HUES64 (cell line): ENCODE measurements at regions not wholly inside any gene's neighbourhood (a gene's known extent, or its start where the extent isn't known, plus 50 kb on each side); places are given as distances from the start of the nearest gene placed in this dataset.

ENCODE experiments used
- H3K27ac ChIP-seq: 2 replicates; pipeline ENCODE4 v1.7.0; 2013; ENCODE audit warnings: low read depth, low read length, inconsistent platforms
- H3K27me3 ChIP-seq: 2 replicates; pipeline ENCODE4 v1.6.1; 2013; ENCODE audit warnings: mild to moderate bottlenecking, low read length; ENCODE audit not compliant: insufficient read depth
- H3K36me3 ChIP-seq: 2 replicates; pipeline ENCODE4 v1.6.1; 2013; ENCODE audit warnings: mild to moderate bottlenecking, low read length; ENCODE audit not compliant: insufficient read depth
- H3K4me1 ChIP-seq: 2 replicates; pipeline ENCODE4 v1.6.1; 2013; ENCODE audit warnings: mild to moderate bottlenecking, low read length, moderate library complexity; ENCODE audit not compliant: insufficient read depth
- H3K4me3 ChIP-seq: 2 replicates; pipeline ENCODE4 v1.5.1; 2013; ENCODE audit warnings: mild to moderate bottlenecking, low read length, moderate library complexity
- H3K9ac ChIP-seq: 2 replicates; pipeline ENCODE4 v1.6.1; 2013; ENCODE audit warnings: mild to moderate bottlenecking, low read depth, low read length
- H3K9me3 ChIP-seq: 2 replicates; pipeline ENCODE4 v1.6.1; 2013; ENCODE audit warnings: low read depth, low read length; ENCODE audit not compliant: insufficient read depth
- WGBS: fragments of 150-250, 120-280 bp; methylation state at CpG from one replicate; pipeline ENCODE4 v1.1.7; 2013; ENCODE audit warnings: missing lambda C conversion rate; 5-methylcytosine and 5-hydroxymethylcytosine counted together

DNA sequence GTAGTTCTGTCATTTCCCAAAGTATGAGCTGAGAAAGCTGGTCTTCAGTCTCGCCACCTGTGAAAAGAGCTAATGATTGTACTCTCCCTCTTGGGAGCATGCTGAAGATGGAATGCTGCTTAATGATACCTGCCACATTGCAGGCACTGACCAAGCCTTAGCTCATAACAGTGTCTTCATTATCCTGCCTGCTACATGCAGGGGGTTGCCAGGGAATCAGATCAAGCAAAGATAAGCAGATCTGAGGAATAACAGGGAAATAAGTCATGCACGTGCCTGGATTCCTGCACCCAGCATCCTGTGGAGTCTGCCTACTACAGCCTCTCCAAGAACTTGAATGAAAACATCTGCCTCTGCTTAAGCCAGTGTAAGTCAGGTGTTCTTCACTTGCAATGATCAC, 667.3 kb downstream of the NPHP4 start:
- H3K9me3 ChIP-seq = peaks cover 17% of the 10 kb centered on the region
- 93% methylated on average over 2 of the region's 2 CpGs for WGBS
- no peak overlapping the region for H3K9ac ChIP-seq
- no peaks in the 10 kb centered on the region for H3K27me3 ChIP-seq
- H3K4me3 ChIP-seq = no peak overlapping the region
- no peaks in the 10 kb centered on the region for H3K4me1 ChIP-seq
- no peak overlapping the region for H3K27ac ChIP-seq
- H3K36me3 ChIP-seq = no peaks in the 10 kb centered on the region

DNA sequence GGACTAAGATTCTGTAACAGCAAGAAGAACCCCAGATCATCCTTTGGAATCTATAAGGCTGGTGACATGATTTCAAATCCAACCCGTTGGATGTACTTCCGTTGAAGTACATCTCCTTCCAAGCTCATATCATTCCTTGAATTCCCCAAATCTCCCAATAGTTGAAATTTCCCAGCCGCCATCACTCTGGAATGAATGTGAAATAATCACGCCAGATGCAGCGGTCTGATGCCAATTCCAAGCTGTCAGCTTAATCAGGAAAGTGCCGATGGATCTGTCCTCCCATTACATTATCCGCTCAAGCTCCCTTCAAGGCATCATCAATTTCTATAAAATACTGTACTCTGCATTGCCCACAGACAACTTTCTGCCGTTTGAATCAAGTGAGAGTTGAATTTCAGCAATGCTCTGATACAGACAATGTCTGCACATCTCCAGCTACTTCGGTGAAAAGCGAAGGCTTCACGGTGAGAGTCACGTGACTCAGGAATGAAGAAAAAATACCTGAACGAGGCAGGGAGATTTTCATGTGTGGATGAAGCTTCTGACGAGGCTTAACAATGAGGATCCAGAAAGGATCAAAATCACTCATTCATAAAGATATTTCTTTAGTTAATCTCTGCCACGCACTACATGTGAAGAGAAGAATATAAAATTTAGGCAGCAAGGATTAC, 663.9 kb downstream of the AJAP1 start:
- 95% methylated on average over 14 of the region's 15 CpGs for WGBS
- Histone ChIP-seq H3K4me1 (no peaks in the 10 kb centered on the region), H3K27me3 (no peaks in the 10 kb centered on the region), H3K27ac (no peak overlapping the region), H3K4me3 (no peak overlapping the region), H3K36me3 (no peaks in the 10 kb centered on the region), H3K9ac (no peak overlapping the region), H3K9me3 (no peaks in the 10 kb centered on the region)

- no peaks in the 10 kb centered on the region for H3K27me3 ChIP-seq
- no peaks in the 10 kb centered on the region for H3K9me3 ChIP-seq
- 99% methylated on average over 4 of the region's 4 CpGs for WGBS
- H3K27ac ChIP-seq = no peak overlapping the region
- no peak overlapping the region for H3K4me3 ChIP-seq
- no peaks in the 10 kb centered on the region for H3K4me1 ChIP-seq
- no peaks in the 10 kb centered on the region for H3K36me3 ChIP-seq
- no peak overlapping the region for H3K9ac ChIP-seq
Observed at GRCh38 chr1:5317391-5317790, 663.0 kb downstream of the AJAP1 start.

- H3K9ac ChIP-seq = no peak overlapping the region
- no peaks in the 10 kb centered on the region for H3K27me3 ChIP-seq
- no peak overlapping the region for H3K4me3 ChIP-seq
- no peaks in the 10 kb centered on the region for H3K36me3 ChIP-seq
- WGBS = 95% methylated on average over 11 of the region's 11 CpGs
- no peaks in the 10 kb centered on the region for H3K9me3 ChIP-seq
- no peak overlapping the region for H3K27ac ChIP-seq
- H3K4me1 ChIP-seq = no peaks in the 10 kb centered on the region; the same call in 1 of the 2 replicates
Observed at GRCh38 chr1:5312862-5313261, 658.5 kb downstream of the AJAP1 start.

- Histone ChIP-seq H3K36me3 (no peaks in the 10 kb centered on the region), H3K27me3 (no peaks in the 10 kb centered on the region), H3K9ac (no peak overlapping the region), H3K4me3 (no peak overlapping the region), H3K27ac (no peak overlapping the region), H3K4me1 (no peaks in the 10 kb centered on the region; the same call in 1 of the 2 replicates), H3K9me3 (no peaks in the 10 kb centered on the region)
- 89% methylated on average over 7 of the region's 7 CpGs for WGBS
Observed at GRCh38 chr1:5312293-5312674, 657.9 kb downstream of the AJAP1 start.

- no peaks in the 10 kb centered on the region for H3K27me3 ChIP-seq
Observed at GRCh38 chr1:5311634-5312292, 657.4 kb downstream of the AJAP1 start.

DNA sequence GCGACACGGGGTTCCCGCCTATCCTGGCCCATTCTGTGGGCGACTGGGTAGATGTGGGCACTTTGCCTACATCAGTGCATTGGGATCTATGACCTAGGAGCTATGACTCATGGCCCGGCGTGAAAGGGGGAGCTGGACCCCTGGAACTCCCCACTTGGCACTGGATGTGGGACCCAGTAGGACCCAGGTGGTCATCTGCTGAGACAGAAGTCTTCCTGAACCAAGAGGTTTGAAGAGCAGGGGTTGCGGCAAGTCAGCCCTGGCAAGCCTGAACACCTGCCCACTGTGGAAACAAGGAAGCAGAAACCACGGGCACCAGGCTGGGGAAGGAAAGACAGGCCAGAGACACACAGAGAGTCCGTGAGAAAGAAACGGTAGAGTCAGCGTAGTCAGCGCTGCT, 656.7 kb downstream of the AJAP1 start:
- Histone ChIP-seq H3K4me1 (no peaks in the 10 kb centered on the region; the same call in 1 of the 2 replicates), H3K9me3 (no peaks in the 10 kb centered on the region), H3K27me3 (no peaks in the 10 kb centered on the region), H3K4me3 (no peak overlapping the region), H3K9ac (no peak overlapping the region), H3K36me3 (no peaks in the 10 kb centered on the region), H3K27ac (no peak overlapping the region)
- 80% methylated on average over 12 of the region's 12 CpGs for WGBS

More at GRCh38 chr1:5311634-5312292, 657.4 kb downstream of the AJAP1 start:
- H3K4me1 ChIP-seq = no peaks in the 10 kb centered on the region; the same call in 1 of the 2 replicates
- WGBS = 76% methylated on average over 11 of the region's 11 CpGs
- no peak overlapping the region for H3K27ac ChIP-seq
- H3K4me3 ChIP-seq = no peak overlapping the region
- no peak overlapping the region for H3K9ac ChIP-seq
- H3K36me3 ChIP-seq = no peaks in the 10 kb centered on the region
- H3K9me3 ChIP-seq = no peaks in the 10 kb centered on the region

- Histone ChIP-seq H3K36me3 (no peaks in the 10 kb centered on the region), H3K4me3 (no peak overlapping the region), H3K27ac (no peak overlapping the region), H3K27me3 (no peaks in the 10 kb centered on the region), H3K9ac (no peak overlapping the region), H3K4me1 (no peaks in the 10 kb centered on the region; the same call in 1 of the 2 replicates), H3K9me3 (no peaks in the 10 kb centered on the region)
- WGBS = 91% methylated on average over 6 of the region's 6 CpGs
Observed at GRCh38 chr1:5308249-5308648, 653.8 kb downstream of the AJAP1 start.

- no peak overlapping the region for H3K27ac ChIP-seq
- WGBS = 96% methylated on average over 4 of the region's 6 CpGs
Observed at GRCh38 chr1:5304702-5305101, 650.3 kb downstream of the AJAP1 start.

GRCh38 chr1:5298376-5298775, 644.0 kb downstream of the AJAP1 start:
- H3K9me3 ChIP-seq = no peaks in the 10 kb centered on the region
- no peaks in the 10 kb centered on the region for H3K4me1 ChIP-seq
- no peaks in the 10 kb centered on the region for H3K36me3 ChIP-seq
- H3K9ac ChIP-seq = no peak overlapping the region
- no peaks in the 10 kb centered on the region for H3K27me3 ChIP-seq
- H3K27ac ChIP-seq = no peak overlapping the region
- 92% methylated on average over 5 of the region's 6 CpGs for WGBS
- no peak overlapping the region for H3K4me3 ChIP-seq

More at GRCh38 chr1:5304702-5305101, 650.3 kb downstream of the AJAP1 start:
- no peak overlapping the region for H3K4me3 ChIP-seq
- no peaks in the 10 kb centered on the region for H3K9me3 ChIP-seq
- no peak overlapping the region for H3K9ac ChIP-seq
- H3K27me3 ChIP-seq = no peaks in the 10 kb centered on the region
- no peaks in the 10 kb centered on the region for H3K4me1 ChIP-seq
- H3K36me3 ChIP-seq = no peaks in the 10 kb centered on the region

DNA sequence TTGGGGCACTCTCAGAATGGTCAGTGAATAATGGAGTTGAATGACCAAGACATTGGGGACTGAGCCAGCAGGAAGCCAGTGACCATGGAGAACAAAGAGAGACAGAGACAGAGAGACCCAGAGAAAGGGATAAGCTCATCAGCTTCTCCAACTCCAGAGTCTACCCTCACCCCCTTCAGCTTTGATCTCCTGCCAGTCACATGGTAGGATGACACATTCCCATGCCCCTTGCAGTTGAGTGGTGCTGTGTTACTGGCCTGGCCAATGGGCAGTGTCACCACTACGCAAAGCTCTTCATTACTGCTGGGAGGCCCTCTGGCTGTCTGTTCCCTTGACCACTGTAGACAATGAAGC, 643.5 kb downstream of the AJAP1 start:
- H3K9me3 ChIP-seq = no peaks in the 10 kb centered on the region

More for the DNA sequence above, 643.5 kb downstream of the AJAP1 start:
- H3K9ac ChIP-seq = no peak overlapping the region
- H3K27ac ChIP-seq = no peak overlapping the region
- no peaks in the 10 kb centered on the region for H3K4me1 ChIP-seq
- no peaks in the 10 kb centered on the region for H3K36me3 ChIP-seq
- H3K4me3 ChIP-seq = no peak overlapping the region
- WGBS = 91% methylated on average over 1 of the region's 1 CpG
- H3K27me3 ChIP-seq = no peaks in the 10 kb centered on the region
